ENCODE measurements at regions not wholly inside any gene's neighbourhood (a gene's known extent, or its start where the extent isn't known, plus 50 kb on each side); places are given as distances from the start of the nearest gene placed in this dataset.

- no peaks in the 10 kb centered on the region for H3K36me3 ChIP-seq (ENCODE audit: control insufficient read depth in 2 of 2, insufficient read depth in 2 of 2, low read length in 1 of 2)
- ChIA-PET RAD21 (ENCODE audit: unreplicated experiment) (no interaction called here), SMC1A (ENCODE audit: uncharacterized antibody, unreplicated experiment) (interaction anchor here (0.6 kb wide), 1 partner anchor 26 kb away, joined by 3 read pairs; no protein-coding TSS in a partner anchor), CTCF (no interaction called here), POLR2A (no interaction called here)
- no peak overlapping the region for H3K4me2 ChIP-seq (ENCODE audit: control insufficient read depth, insufficient read depth)
- no peaks in the 10 kb centered on the region for H3K4me1 ChIP-seq (ENCODE audit: control insufficient read depth, insufficient read depth, low read length)
- no peaks in the 10 kb centered on the region for H3K79me2 ChIP-seq (ENCODE audit: control insufficient read depth, insufficient read depth, low read length)
- no peak for FAIRE-seq
- intact Hi-C loops (cut with micrococcal nuclease; ENCODE audit: unreplicated experiment) (no loop called here), in situ Hi-C loops (cut with MboI) (no loop called here)
- H3K27ac ChIP-seq (ENCODE audit: control insufficient read depth, insufficient read depth): no peak overlapping the region
- no TSS peak for BruUV-seq (replicated peaks)
- no peaks in the 10 kb centered on the region for H3K27me3 ChIP-seq (replicated peaks in 1 of 2; ENCODE audit: control insufficient read depth in 2 of 2, insufficient read depth in 2 of 2, low read length in 1 of 2)
- DNase-seq (ENCODE audit: low read depth, low spot score): no peak
- whole genome bisulfite sequencing (ENCODE audit: insufficient coverage, insufficient replicate concordance, low lambda C conversion rate, missing lambda C conversion rate): 10% methylated on average over 1 of the region's 1 CpG
- no peak overlapping the region for H3K4me3 ChIP-seq
- ATAC-seq: no peak
- no peak overlapping the region for H3K9ac ChIP-seq (ENCODE audit: control insufficient read depth, insufficient read depth, low read length)
- no peaks in the 10 kb centered on the region for H3K9me3 ChIP-seq (replicated peaks; ENCODE audit: control insufficient read depth, insufficient read depth, low read length)
- no peaks in the 10 kb centered on the region for H4K20me1 ChIP-seq (ENCODE audit: control insufficient read depth, insufficient read depth)
- no peak overlapping the region for H2AFZ ChIP-seq (ENCODE audit: control insufficient read depth, low read depth, low read length)
- TF ChIP-seq ZNF207 (IDR thresholded peaks at IDR 0.05; ENCODE audit: borderline replicate concordance): no peak
- no peak for TF ChIP-seq NR2C1 (IDR thresholded peaks at IDR 0.05)
- TF ChIP-seq, protein P1, sequence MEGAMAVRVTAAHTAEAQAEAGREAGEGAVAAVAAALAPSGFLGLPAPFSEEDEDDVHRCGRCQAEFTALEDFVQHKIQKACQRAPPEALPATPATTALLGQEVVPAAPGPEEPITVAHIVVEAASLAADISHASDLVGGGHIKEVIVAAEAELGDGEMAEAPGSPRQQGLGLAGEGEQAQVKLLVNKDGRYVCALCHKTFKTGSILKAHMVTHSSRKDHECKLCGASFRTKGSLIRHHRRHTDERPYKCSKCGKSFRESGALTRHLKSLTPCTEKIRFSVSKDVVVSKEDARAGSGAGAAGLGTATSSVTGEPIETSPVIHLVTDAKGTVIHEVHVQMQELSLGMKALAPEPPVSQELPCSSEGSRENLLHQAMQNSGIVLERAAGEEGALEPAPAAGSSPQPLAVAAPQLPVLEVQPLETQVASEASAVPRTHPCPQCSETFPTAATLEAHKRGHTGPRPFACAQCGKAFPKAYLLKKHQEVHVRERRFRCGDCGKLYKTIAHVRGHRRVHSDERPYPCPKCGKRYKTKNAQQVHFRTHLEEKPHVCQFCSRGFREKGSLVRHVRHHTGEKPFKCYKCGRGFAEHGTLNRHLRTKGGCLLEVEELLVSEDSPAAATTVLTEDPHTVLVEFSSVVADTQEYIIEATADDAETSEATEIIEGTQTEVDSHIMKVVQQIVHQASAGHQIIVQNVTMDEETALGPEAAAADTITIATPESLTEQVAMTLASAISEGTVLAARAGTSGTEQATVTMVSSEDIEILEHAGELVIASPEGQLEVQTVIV (IDR thresholded peaks at IDR 0.05; ENCODE audit: borderline replicate concordance, partially characterized antibody): no peak
- TF ChIP-seq RAD51 (IDR thresholded peaks at IDR 0.05): no peak
- no peak for TF ChIP-seq FOS (IDR thresholded peaks at IDR 0.05; ENCODE audit: borderline replicate concordance, extremely low read depth, insufficient read length)
- TF ChIP-seq GATAD2B (conservative IDR thresholded peaks at IDR 0.05; ENCODE audit: low read depth): no peak
- no peak for TF ChIP-seq ZBTB33 (IDR thresholded peaks at IDR 0.05)
- no peak for TF ChIP-seq EZH2 (IDR thresholded peaks at IDR 0.05; ENCODE audit: borderline replicate concordance, control insufficient read depth, low read depth, low read length)
- no peak for TF ChIP-seq ZZZ3 (IDR thresholded peaks at IDR 0.05; ENCODE audit: control insufficient read depth, insufficient read length, low read depth)
- TF ChIP-seq POLR2AphosphoS5 (IDR thresholded peaks at IDR 0.05; ENCODE audit: low read length): no peak
- no peak for TF ChIP-seq ZNF384 (IDR thresholded peaks at IDR 0.05; ENCODE audit: borderline replicate concordance, low read depth, low read length)
- no peak for TF ChIP-seq MAX (IDR thresholded peaks at IDR 0.05; ENCODE audit: low read depth, low read length)
- TF ChIP-seq, protein P2, sequence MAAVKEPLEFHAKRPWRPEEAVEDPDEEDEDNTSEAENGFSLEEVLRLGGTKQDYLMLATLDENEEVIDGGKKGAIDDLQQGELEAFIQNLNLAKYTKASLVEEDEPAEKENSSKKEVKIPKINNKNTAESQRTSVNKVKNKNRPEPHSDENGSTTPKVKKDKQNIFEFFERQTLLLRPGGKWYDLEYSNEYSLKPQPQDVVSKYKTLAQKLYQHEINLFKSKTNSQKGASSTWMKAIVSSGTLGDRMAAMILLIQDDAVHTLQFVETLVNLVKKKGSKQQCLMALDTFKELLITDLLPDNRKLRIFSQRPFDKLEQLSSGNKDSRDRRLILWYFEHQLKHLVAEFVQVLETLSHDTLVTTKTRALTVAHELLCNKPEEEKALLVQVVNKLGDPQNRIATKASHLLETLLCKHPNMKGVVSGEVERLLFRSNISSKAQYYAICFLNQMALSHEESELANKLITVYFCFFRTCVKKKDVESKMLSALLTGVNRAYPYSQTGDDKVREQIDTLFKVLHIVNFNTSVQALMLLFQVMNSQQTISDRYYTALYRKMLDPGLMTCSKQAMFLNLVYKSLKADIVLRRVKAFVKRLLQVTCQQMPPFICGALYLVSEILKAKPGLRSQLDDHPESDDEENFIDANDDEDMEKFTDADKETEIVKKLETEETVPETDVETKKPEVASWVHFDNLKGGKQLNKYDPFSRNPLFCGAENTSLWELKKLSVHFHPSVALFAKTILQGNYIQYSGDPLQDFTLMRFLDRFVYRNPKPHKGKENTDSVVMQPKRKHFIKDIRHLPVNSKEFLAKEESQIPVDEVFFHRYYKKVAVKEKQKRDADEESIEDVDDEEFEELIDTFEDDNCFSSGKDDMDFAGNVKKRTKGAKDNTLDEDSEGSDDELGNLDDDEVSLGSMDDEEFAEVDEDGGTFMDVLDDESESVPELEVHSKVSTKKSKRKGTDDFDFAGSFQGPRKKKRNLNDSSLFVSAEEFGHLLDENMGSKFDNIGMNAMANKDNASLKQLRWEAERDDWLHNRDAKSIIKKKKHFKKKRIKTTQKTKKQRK (IDR thresholded peaks at IDR 0.05; ENCODE audit: low read depth, low read length): no peak
- TF ChIP-seq KDM1A (IDR thresholded peaks at IDR 0.05; ENCODE audit: borderline replicate concordance): no peak
- no peak for TF ChIP-seq WRNIP1 (IDR thresholded peaks at IDR 0.05; ENCODE audit: borderline replicate concordance, low read depth, low read length)
- TF ChIP-seq TBL1XR1 (IDR thresholded peaks at IDR 0.05; ENCODE audit: low read depth, low read length): no peak
- TF ChIP-seq IKZF2 (IDR thresholded peaks at IDR 0.05): no peak
- TF ChIP-seq, protein P3, sequence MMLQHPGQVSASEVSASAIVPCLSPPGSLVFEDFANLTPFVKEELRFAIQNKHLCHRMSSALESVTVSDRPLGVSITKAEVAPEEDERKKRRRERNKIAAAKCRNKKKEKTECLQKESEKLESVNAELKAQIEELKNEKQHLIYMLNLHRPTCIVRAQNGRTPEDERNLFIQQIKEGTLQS (IDR thresholded peaks at IDR 0.05; ENCODE audit: borderline replicate concordance, extremely low read depth, low read depth, low read length): no peak
Measured at GRCh38 chr3:84439476-84439875, 519.3 kb upstream of the CADM2 start.
